GM21515 (cell line): ENCODE measurements at regions not wholly inside any gene's neighbourhood (a gene's known extent, or its start where the extent isn't known, plus 50 kb on each side); places are given as distances from the start of the nearest gene placed in this dataset.
A peak's percentile ranks its signal among the peaks of the same experiment; 100 is the strongest.
"Not testable (repeated sequence)": the region's sequence is repeated elsewhere in the genome, so short reads cannot be mapped to it uniquely, and the experiment has no call there.

Experiments used
- ATAC-seq: cut with Tn5 transposase; IDR thresholded peaks from one replicate; pipeline ENCODE4 v1.9.1; 2021; ENCODE audit not compliant: unreplicated experiment

DNA sequence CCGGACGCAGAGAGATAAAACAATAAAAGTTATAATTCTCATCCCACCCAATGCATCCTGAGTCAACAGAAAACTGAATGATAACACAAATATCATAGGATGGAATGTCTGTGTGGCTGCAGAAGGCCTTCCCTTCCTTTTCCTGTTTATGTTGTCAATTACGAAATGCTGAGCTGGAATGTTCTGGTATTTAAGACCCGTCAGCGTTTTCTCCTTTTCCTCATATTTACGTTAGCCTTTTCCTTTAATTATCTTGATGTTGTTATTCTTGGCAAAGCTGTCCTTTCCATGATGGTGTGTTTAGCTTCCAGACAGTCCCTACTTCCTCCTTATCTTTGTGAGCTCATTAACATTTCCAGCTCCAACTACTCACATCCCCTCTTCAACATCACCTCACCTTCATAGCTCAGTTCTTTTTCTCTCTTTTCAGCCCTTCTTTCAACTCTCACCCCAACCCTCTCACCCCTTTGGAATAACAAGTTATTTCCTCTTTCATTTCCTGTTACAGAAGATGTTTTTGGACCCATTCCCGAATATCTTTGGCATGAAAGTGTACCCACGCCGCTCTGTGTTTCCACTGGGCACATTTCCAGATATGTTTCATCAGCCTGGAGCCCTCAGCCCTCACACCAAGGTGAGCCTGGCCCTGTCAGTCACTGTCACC is 221.6 kb downstream of the NR2F1-AS1 start:
- ATAC-seq, result no peak

GRCh38 chr5:93358176-93358575 is 222.8 kb downstream of the NR2F1-AS1 start:
- no peak for ATAC-seq

DNA sequence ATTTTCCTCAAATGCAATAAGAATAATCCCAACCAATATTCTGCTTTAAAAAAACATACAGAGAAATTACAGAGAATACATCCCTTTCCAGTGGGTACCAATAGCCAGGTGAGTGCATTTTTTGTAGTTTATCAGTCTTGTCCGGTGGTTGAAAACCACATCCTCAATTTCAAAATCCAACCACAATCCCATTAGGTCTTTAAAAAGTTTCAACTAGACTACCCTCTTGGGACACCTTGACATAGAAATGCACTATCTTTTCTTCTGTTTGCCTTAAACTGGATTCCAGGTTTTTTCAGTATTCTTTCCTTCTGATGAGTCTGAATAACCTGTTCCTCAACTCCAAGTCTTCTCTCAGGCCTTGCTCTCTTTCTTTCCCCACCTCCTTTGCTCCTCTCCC is 223.3 kb downstream of the NR2F1-AS1 start:
- no peak for ATAC-seq

- ATAC-seq, result no peak
Measured at GRCh38 chr5:93355691-93356090, 225.3 kb downstream of the NR2F1-AS1 start.

GRCh38 chr5:93352186-93352585 is 228.8 kb downstream of the NR2F1-AS1 start:
- ATAC-seq, result no peak

GRCh38 chr5:93349613-93350012 is 231.4 kb downstream of the NR2F1-AS1 start:
- no peak for ATAC-seq

GRCh38 chr5:93348231-93348630 is 232.8 kb downstream of the NR2F1-AS1 start:
- no peak for ATAC-seq

- ATAC-seq, result not testable (repeated sequence)
Measured at GRCh38 chr5:93346850-93347249, 234.2 kb downstream of the NR2F1-AS1 start.

GRCh38 chr5:93346301-93346700 is 234.7 kb downstream of the NR2F1-AS1 start:
- no peak for ATAC-seq

DNA sequence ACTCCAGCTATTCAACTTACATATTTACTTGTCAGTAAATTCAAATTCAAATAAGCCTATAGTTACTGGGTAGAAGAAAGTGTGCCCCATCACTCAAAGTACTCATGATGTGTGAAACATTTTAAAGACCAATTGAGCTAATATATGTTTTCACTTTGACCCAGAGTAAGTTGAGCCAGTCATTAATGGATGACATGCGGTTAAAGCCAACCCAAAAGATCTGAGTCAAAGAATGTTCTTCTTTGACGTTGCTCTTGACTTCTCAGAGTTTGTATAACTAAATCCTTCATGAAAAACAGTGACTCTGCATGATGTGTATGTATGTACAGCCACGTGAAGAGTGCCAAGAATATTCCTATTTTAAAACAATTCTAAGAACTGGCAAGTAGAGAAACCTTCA is 237.4 kb downstream of the NR2F1-AS1 start:
- no peak for ATAC-seq

DNA sequence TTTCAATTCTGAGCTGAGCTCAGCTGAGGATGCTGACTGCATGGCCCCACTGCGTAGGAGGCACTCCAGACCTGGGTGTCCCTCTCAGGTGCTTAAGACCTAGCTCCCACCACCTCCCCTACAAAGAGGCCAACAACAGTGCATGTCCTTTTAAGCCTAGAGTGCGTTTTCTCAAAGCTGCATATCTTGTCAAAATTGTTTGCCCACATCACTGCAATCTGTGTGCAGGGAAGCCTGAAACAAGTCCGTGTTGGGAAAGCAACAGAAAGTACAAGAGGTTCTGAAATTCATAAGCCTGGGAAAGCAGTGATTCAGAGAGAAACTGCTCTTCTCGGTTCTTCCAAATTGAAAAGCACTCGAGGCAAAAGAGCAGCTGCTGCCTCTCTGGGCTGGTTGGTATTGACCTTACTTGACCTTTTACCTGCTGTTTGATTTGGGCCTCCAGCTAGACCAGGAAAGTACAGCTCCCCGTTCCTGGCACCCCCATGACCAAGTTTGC is 238.4 kb downstream of the NR2F1-AS1 start:
- peak; percentile 75 for ATAC-seq

DNA sequence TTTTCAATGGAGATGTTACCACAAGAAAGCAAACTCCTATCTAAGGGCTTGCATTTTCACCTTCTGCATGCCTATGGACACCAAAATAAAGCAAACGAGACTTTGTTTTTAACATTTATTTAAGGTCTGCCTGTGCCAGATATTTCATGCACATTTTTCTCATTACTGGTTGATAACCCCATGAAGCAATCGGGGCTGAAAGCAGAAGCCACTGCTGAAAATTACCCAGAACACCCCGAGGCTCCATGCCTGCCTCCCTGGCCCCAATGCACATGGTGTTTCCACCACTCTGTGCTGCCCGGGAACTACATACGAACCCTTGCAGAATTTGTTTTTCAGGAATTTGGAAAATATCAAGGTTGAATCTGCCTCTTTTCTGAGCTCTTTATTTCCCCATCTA is 240.1 kb downstream of the NR2F1-AS1 start:
- ATAC-seq, result no peak

DNA sequence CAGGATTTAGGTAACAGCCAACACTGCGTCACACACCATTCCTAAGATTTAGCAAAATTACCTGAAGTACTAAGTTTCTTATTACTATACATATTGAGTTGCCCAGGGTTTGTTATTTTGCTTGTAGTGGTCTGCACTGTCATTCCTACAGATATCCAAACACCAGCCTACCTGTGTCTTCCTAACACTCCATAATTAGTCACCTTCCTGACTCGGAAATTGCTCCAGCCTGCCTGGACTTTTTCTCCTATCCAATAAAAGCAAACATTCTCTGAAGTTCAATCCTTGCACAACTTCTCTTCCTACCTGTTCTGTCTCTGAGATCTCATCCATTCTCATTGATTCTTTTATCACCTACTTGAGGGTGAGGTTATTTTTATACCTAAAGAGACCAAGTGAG is 243.9 kb downstream of the NR2F1-AS1 start:
- ATAC-seq, result no peak

DNA sequence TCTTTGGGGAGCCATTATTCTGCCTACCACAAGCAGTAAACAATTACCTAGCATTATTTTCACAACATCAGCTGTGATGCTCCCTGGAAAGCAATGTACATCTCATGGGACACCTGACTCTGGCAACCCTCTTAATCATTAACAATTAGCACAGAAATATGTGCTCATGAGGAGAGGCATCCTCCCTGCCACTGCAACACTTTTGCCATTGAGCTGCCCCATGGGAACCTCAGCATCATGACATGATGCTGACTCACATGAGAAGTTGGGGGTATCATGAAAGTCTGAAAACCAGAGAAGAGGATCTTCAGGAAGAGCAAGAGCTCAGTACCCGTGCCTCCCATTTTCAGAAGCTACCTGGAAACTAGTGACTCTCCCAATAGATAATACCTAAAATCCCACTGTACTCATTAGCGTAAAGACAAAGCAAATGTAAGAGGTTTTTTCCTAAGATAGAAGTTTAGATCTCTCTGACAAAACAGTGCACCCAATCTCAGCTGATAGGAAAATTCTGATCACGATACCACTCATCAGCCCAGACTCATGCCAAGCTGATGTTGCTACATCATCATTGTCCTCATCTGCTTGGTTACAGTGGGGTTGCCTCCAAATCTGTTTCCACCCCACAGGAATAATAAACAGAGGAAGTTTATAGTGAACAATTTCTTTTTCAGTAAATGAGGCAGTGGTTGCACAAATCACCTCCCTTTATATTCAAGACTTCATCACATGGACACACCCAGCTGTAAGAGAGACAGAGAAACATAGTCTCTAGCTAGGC is 244.5 kb downstream of the NR2F1-AS1 start:
- no peak for ATAC-seq

DNA sequence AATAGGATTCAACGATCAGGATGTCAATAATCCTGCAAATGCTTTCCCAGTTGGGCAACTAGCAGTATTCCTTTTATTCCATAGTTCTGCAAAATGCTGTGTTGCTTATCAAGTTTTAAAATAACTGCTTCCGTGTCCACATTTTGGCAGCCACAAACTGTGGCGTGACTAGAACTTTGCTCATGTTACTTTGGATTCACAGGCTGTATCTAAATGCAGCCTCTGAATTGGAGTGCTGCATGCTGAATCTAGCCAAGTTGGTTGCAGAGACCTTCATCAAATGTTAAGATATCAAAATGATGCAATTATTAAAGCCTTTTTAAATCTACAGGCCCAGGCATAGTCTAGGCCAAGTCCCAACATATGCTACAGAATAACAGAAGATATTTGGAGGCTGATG is 249.2 kb downstream of the NR2F1-AS1 start:
- ATAC-seq, result no peak

- ATAC-seq, result no peak
Measured at GRCh38 chr5:93331241-93331640, 249.8 kb downstream of the NR2F1-AS1 start.

GRCh38 chr5:93330506-93330905 is 250.5 kb downstream of the NR2F1-AS1 start:
- no peak for ATAC-seq

DNA sequence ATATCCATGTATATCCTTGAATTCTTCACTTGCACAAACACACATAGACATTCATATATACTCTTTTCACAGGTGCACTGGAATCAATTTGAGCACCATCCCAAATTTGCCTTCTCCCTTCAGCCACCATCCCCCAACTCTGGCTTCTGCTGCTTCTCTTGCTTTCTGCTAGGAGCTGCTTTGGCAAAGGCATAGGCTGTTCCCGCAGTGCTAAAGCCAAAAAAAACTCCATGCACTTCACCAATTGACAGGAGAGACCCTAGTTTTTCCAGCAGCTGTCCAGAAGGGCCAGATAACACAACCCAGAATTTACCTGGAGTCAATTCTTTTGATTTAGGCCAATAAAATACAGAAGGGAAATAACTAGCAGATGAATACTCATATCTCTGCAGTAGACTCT is 251.3 kb downstream of the NR2F1-AS1 start:
- ATAC-seq, result no peak

DNA sequence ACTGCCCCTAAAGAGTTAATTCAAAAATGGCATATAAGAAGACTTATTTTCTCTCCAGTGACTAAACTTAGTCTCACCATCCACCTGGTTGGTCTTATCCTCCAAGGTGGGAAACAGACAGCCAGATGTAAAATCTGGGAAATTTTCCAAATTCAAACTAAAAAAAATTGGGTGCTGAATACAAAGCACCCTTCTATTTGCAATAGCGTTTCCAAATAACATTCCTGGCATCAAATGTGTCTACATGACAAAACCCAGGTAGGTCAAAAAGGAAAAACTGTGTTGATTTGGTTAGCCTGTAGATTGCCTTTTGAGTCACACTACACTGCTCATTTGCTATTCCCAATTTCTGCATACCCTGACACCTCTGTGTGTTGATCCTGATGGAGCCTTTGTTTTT is 252.2 kb downstream of the NR2F1-AS1 start:
- ATAC-seq, result no peak

- no peak for ATAC-seq
Measured at GRCh38 chr5:93327605-93328004, 253.4 kb downstream of the NR2F1-AS1 start.

DNA sequence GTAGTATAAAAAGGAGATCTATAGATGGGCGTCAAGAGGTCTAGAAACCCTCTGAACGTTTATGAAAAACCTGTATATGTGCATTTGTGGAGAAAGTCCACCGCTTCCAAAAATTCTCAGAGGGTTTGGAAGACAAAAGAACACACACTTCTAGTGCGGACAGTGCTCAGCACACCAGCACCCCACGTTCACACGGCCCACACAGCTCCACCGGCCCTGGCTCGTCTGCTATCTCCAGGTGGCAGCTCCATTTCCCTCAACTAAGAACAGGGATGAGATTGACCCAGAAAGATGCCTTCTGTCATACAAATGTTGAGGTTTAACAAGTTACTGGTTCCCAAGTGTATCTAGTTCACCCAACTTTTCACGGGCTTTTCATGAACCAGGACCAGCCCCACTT is 255.1 kb downstream of the NR2F1-AS1 start:
- ATAC-seq, result no peak
